ENCODE measurements at regions not wholly inside any gene's neighbourhood (a gene's known extent, or its start where the extent isn't known, plus 50 kb on each side); places are given as distances from the start of the nearest gene placed in this dataset.

DNA sequence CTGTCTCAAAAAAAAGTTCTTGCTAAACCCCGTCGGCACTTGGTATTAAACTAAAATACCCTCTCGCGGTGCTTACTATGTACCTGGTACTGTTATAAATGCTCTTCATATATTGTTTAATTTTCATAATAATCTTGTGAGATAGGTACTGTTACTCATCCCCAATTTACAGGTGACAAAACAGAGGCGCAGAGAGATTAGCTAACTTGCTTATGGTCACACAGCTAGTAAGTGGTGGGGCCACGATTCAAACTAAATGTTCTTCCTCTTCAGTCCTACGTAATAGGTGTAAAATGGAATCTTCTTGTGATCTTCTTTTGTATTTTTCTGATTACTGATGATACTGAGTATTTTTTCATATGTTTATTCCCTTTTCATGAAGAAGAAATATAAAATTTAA, 51.3 kb downstream of the TET3 start:
- DNase-seq, result no peak

DNA sequence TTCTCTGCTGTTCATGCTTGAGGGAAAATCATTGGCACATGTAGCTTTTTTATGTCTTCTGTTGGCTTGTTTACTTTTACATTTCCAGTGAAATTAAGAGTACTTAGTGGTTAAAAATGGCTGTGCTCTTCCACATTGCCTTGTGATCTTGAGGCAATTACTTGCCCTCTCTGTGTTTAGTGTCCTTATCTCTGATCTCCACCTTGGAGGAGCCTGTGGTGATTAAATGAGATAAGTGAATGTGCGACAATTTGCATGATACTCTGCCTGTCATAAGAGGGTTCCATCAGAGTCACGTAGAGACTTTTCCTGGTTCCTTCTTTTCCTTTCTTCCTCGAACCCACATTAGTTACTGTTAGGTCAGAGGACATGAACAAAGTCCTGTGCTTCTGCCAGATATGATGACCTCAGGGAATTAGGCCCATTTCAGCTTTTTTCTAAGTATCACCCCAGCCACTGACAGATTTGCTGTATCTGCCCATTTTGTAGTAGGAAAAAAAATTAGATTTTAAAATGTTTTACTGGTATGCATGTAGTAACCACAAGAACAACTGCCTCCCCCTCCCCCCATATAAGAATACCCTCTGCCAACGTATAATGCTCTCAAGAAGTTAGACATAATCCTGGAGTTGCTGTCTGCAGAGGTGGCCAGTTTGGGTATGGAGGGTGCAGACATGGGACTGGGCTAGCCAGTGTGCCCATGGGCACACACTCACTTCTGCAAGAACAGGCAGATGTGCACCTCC, 51.9 kb downstream of the TET3 start:
- no peak for DNase-seq

DNA sequence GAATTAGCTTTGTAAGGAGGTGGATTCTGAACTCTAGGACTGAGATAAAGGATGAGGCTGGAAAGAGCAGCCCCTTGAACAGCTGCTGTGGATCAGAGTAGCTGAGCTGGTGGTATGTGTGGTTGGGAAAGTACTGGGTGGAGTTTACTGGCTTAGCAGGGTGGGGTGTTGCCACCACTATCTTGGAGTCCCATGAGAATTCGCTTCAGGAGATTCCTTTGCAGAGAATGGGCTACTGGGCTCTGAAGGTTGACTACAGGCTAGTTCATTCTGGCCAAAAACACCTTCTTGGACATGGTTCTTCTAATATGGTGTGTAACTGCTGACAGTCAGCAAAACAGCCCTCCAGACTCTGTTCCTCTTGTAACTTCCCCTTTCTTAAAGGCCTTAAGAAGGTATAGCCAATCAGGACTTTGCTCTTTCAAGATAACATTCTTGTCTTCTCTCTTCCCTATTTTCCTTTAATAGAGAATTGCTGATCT, 52.7 kb downstream of the TET3 start:
- DNase-seq, result no peak

DNA sequence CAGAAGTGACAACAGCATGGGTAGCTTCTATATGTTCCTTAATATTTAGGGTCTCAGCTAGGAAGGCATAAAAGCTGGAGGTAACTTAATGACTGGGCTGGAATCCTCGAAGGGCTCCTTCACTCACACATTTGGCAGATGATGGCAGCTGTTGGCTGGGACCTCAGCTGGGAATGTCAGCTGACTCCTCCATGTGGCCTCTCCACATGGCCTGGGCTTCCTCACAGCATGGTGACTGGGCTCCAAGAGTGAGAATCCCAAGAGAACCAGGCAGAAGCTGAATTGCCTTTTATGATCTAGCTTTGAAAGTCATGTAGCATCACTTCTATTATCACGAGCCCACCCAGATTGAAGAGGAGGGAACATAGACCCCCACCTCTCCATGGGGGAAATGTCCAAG, 54.9 kb downstream of the TET3 start:
- no peak for DNase-seq

DNA sequence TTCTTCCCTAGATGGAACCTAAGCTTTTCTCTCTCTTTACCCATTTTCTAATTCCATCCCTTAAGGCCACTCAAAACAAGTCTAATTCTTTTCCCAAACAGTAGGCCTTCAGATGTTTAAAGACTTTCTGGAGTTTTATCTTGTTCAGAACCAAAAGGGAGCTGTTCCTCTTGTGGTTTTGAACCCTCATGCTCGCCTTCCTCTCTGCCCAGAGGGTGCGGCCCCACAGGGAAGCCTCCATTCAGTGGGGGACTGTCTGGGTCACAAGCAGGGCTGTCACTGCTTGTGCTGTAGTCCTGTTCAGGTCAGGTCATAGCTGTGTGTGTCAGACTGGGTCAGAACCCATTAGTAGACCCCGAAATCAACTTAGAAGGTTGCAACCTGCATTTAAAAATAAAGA, 56.5 kb downstream of the TET3 start:
- no peak for DNase-seq

DNA sequence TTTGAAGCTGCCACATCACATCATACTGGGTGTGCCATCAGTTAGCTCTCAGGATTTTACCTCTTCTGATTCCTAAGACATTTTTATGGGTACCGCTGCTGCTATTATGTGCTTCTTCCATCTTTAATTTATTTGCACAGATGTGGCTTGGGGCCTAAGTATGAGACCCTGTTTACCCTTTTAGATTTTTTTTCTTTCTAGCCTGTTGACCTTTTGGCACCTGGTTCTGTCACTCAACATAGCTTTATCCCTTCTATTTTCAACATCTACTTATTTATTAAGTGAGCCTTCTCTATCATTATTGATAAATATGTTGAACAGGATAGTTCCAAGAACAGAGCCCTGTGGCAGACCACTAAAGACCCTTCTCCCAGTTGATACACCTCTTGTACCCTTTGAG, 57.0 kb downstream of the TET3 start:
- DNase-seq, result no peak

DNA sequence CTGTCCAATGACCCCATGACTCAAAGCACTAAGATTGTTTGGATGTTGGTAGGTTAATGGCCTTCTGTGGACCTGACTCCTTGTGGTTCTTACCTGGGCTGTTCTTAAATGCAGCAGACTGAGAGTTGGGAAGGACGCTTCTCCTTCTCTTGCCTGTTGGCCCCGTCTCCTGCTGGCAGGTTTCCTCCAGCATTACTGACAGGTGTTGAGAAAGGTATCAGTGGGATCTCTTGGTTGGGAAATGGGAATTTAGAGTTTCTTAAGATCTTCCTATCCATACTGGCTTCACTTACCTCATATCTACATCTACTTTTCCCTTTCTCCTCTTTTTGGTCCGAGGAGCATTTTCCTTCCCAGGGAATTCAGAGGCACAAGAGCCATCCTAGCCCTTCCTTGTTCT, 57.9 kb downstream of the TET3 start:
- DNase-seq, result no peak

DNA sequence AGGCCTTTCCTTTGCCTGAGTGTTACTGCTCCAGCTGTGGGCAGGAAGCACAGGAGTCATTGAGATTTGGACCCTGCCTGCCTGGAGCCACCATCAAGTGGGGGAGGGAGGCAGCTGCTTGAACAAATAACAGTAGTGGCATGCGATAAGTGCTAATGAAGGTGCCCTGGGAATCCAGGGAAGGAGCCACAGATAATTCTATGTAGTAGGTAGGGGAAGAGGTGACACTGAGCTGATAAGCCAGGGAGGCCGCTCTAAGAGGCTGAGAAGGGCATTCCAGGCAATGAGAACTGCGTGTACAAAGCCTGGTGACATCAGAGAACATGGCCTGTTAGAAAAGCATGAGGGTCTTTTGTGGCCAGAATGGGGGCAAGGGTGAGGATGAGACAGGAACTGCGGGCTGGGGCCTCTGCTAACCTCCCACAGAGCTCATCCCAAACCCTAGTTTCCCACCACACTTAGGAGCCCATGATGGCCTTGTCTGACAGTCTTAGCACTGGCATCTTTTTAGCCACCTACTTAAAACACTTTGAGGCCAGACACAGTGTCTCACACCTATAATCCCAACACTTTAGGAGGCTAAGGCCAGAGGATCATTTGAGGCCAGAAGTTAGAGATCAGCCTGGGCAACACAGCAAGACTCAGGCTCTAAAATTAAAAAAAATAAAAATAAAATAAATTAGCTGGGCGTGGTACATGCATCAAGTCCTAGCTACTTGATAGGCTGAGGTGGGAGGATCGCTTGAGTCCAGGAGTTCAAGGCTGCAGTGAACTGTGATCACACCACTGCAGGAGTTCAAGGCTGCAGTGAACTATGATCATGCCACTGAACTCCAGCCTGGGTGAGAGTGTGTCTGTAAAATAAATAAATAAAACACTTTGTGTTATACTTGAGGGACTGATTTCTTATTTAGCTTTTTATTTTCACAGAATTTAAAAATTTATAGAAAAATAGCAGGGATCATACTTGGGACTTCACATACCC, 58.9 kb downstream of the TET3 start:
- DNase-seq, result no peak

DNA sequence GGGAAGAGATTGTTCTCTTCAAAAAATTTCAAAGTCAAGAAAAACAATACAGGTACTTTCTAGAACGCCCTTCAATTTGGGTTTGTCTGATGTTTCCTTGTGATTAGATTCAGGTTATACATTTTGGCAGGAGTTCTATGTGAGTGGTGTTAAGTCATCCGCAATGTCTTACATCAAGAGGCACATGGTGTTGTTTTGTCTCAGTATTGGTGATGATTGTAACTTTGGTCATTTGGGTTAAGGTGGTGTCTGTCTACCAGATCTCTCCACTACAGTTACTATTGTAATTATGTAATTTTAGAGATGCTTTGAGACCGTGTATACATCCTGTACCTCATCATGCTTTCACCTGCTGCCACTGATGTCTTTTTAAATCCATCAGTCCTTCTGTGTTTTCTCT, 60.3 kb downstream of the TET3 start:
- DNase-seq, result no peak

DNA sequence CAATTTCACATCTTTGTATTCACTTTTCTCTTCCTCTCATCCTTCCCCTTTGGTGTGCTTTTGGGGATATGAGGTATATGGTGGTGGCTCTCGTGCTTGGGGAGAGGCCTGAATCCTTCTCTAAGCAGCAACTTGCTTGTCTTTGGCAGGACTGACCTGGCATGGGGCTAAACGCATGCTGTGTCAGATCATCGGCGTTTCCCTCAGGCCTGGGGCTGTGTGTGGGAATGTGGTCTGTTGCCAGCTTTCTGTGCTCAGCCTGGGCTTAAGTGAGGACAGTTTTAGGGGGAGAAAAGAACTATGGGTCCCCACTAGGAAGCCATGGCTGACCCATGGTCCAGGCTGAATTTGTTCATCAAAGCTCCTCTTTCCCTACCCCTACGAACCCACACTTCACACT, 60.7 kb downstream of the TET3 start:
- DNase-seq, result no peak

DNA sequence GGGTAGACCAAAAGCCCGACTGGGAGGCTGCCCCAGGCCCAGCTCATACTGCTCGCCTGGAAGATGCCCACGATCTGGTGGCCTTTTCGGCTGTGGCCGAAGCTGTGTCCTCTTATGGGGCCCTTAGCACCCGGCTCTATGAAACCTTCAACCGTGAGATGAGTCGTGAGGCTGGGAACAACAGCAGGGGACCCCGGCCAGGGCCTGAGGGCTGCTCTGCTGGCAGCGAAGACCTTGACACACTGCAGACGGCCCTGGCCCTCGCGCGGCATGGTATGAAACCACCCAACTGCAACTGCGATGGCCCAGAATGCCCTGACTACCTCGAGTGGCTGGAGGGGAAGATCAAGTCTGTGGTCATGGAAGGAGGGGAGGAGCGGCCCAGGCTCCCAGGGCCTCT, 61.7 kb downstream of the TET3 start:
- DNase-seq, result no peak

DNA sequence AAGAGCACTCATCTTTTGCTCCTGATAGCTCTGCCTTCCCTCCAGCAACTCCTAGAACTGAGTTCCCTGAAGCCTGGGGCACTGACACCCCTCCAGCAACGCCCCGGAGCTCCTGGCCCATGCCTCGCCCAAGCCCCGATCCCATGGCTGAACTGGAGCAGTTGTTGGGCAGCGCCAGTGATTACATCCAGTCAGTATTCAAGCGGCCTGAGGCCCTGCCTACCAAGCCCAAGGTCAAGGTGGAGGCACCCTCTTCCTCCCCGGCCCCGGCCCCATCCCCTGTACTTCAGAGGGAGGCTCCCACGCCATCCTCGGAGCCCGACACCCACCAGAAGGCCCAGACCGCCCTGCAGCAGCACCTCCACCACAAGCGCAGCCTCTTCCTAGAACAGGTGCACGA, 62.4 kb downstream of the TET3 start:
- no peak for DNase-seq

DNA sequence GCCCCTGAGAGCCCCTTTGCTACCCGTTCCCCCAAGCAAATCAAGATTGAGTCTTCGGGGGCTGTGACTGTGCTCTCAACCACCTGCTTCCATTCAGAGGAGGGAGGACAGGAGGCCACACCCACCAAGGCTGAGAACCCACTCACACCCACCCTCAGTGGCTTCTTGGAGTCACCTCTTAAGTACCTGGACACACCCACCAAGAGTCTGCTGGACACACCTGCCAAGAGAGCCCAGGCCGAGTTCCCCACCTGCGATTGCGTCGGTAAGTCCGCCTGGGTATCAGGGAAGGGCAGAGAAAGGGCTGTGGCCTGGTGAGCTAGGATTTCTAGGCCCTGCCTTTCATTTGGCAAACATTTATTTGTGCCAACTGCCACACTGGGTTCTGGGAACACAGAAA, 63.4 kb downstream of the TET3 start:
- DNase-seq, result no peak

DNA sequence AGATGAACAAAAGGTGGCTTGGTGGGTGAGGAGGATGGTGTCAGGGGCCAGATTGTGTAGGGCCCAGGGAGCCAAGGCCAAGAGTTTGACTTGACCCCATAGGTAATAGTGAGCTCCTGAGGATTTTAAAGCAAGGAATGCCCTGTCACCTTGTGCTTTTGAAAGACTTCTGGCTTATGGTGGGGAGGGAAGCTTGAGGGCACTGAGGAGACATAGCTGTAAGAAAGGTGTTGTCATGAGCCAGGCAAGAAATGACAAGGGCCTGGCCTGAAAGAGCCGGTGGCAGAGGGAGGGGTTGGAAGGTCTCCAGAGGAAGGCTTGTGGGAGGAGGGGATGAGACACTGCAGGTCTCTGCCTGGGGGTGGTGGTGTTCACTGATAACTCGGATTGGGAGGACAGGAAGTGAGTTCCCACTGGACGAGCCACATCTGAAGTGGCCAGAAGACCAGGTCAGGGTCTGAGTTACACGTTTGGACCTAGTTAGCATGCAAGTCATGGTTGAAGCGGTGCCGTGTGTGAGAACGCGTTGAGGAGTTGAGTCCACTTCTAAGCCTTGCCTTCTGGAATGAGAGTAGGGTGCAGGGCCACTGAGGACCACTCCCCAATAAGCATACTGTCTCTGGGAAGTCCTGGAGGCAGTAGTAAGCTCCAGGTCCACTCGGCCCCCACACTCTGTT, 64.3 kb downstream of the TET3 start:
- DNase-seq, result no peak

DNA sequence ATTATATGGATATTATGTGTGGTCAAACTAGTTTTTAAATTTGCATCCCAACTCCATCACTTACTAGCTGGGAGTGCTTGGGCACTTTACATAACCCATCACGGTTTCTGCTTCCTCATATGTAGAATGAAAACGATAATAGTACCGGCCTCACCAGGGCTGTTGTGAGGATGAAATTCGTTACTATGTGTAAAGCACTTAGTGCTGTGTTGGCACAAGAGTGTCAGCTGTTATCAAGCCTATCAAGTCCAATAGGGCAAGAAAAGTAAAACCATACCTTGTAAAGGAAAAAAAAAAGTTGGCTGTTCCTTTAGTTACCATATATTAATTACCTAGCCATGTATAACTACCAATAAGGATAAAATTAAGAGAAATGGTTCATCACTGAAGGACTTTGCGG, 65.4 kb downstream of the TET3 start:
- DNase-seq, result no peak

DNA sequence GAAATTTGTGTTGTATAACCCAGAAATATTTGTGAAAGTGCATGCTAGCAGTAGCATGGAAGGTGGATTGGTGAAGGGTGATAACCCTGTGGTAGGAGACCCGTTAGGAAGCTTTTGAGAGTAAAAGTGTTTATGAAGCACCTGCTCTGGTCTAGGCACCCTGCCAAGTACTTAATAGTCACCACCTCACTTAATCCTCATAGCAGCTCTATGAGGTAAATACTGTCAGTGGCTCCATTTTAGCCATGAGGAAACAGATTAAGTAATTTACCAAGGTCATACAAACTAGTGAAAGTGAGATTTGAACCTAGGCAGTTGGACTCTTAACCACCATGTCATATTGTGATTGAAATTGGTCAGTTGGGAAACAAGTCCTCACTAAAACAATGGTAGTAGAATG, 66.8 kb downstream of the TET3 start:
- DNase-seq, result no peak

DNA sequence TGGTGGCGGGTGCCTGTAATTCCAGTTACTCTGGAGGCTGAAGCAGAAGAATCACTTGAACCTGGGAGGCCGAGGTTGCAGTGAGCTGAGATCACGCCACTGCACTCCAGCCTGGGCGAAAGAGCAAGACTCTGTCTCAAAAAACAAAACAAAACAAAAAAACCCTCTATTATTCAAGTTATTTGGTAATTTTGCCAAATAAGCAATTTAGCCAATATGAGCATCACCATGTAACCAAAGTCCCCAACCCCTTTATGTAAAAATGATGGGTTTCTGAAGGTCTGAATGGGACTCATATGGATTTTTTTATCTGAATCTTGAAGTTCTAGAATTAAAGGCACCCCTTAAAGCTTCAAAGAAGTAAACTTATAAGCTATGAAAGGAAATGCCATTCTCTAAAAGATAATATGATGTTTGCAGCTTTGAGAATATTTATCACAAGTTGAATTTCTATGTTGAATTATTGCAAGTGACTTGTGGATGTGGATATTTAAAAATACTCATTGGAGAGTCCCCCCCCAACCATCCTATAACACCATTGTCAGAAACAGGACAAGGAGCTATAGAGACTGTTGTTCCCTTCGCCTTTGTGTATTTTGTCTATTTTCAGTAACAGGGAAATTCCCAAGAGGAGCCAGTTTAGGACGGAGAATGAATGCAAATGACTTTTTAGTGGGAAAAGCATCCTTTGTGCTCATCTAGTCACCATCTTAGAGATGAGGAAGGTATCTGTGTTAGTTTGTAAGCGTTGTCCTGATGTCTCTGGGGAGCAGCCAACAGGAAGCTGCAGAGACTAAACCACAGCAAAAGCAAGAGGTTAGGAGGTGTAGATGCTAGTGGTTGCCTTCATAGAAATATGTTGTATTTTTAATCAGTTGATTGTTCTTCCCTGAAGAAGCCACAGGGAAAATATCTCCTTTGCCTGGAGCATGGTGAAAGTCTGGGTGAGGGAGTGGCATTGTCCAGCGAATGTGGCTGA, 68.3 kb downstream of the TET3 start:
- peak; percentile 52 for DNase-seq

DNA sequence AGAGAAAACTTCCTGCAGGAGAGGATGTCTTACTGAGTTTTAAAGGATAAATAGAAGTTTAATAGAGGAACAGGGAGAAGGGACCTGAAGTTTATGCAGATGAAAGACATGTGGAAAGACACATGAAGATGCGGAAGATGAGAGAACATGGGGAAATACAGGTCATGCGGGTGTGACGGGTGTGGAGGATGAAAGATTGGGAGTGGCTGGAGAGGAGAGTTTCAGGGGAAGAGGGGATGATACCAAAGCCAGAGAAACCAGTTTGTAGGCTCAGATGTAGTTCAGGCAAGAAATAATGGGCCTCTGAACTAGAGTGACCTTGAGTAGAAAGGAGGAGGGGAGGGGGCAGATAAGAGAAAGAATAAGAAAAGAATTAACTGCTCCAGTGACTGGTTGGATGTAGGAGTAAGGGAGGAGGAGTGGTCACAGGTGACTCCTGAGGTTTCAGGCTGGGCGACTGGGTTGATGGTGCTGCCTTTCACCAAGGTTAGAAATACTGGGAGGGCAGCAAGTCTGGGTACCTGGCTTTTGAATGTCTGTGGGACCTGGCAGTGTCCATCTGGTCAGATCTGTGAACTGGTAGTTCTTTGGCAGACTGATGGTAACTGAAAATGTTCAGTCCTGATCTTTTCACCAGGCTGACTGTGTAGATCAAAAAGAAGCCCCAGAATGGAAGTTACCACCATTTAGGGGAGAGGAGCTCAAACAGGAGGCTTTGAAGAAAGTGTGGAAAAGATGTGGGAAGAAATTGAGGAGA, 69.4 kb downstream of the TET3 start:
- no peak for DNase-seq

DNA sequence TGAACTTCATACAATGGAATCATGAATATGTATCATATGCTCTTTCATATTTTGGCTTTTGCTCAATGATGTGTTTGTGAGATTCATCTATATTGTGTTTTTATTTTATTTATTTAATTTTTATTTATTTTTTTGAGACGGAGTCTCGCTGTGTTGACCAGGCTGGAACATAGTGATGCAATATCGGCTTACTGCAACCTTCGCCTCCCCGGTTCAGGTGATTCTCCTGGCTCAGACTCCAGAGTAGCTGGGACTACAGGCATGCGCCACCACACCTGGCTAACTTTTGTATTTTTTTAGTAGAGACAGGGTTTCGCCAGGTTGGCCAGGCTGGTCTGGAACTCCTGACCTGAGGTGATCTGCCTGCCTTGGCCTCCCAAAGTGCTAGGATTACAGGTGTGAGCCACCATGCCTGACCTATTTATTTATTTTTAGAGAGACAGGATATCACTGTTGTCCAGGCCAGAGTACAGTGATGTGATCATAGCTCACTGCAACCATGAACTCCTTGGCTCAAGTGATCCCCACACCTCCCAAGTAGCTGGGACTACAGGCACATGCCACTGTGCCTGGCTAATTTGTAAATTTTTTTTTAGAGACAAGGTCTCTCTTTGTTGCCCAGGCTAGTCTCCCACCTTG, 74.5 kb downstream of the TET3 start:
- no peak for DNase-seq

DNA sequence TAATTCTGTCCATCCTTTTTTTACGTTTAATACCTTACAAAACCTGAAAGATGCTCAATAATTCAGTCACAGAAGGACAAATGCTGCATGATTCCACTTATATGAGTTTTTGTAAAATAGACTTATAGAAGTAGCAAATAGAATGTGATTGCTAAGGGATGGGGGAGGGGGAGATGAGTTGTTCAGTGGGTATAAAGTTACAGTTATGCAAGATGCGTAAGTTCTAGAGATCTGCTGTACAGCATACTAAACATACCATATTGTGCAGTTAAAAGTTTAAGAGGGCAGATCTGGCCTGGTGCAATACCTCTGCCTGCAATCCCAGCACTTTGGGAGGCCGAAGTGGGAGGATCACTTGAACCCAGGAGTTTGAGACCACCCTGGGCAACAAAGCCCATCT, 78.8 kb downstream of the TET3 start:
- no peak for DNase-seq

DNA sequence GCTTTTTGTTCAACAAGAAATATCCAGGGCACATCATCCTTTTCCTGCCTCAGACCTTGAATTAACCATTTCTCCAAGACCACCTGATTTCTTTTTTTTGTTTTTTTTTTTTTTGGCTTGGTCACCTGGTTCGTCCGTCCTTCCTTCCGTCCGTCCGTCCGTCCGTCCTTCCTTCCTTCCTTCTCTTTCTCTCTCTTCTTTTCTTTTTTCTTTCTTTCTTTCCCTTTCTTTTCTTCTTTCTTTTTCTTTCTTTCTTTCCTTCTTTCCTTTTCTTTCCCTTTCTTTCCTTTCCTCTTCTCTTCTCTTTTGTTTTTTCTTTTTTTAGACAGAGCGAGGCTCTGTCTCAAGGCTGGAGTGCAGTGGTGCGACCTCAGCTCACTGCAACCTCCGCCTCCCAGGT, 80.7 kb downstream of the TET3 start:
- DNase-seq, result no peak
